ENCODE measurements at regions not wholly inside any gene's neighbourhood (a gene's known extent, or its start where the extent isn't known, plus 50 kb on each side); places are given as distances from the start of the nearest gene placed in this dataset.

GRCh38 chr9:31335529-31336234 is 1048.8 kb upstream of the ACO1 start:
- H3K4me3 ChIP-seq (ENCODE audit: low read length) = no peak overlapping the region
- no peak for TF ChIP-seq ZNF274 (IDR thresholded peaks at IDR 0.05; ENCODE audit: low read depth, low read length)

GRCh38 chr9:31336386-31336785 is 1048.1 kb upstream of the ACO1 start:
- no peak for TF ChIP-seq ZNF274 (IDR thresholded peaks at IDR 0.05; ENCODE audit: low read depth, low read length)
- H3K4me3 ChIP-seq (ENCODE audit: low read length) = no peak overlapping the region

- no peak for TF ChIP-seq ZNF274 (IDR thresholded peaks at IDR 0.05; ENCODE audit: low read depth, low read length)
- H3K4me3 ChIP-seq (ENCODE audit: low read length) = no peak overlapping the region
These were observed 1047.6 kb upstream of the ACO1 start for GRCh38 chr9:31336841-31337240.

GRCh38 chr9:31347082-31347617 is 1037.3 kb upstream of the ACO1 start:
- TF ChIP-seq ZNF274 (IDR thresholded peaks at IDR 0.05; ENCODE audit: low read depth, low read length) = no peak
- H3K4me3 ChIP-seq (ENCODE audit: low read length) = peak overlapping the region; percentile 28; the same call in 1 of the 2 replicates

GRCh38 chr9:31355159-31355882 is 1029.1 kb upstream of the ACO1 start:
- TF ChIP-seq ZNF274 (IDR thresholded peaks at IDR 0.05; ENCODE audit: low read depth, low read length) = no peak
- no peak overlapping the region for H3K4me3 ChIP-seq (ENCODE audit: low read length)

GRCh38 chr9:31355965-31356364 is 1028.5 kb upstream of the ACO1 start:
- TF ChIP-seq ZNF274 (IDR thresholded peaks at IDR 0.05; ENCODE audit: low read depth, low read length) = no peak
- no peak overlapping the region for H3K4me3 ChIP-seq (ENCODE audit: low read length)

GRCh38 chr9:31359071-31359470 is 1025.4 kb upstream of the ACO1 start:
- no peak for TF ChIP-seq ZNF274 (IDR thresholded peaks at IDR 0.05; ENCODE audit: low read depth, low read length)
- no peak overlapping the region for H3K4me3 ChIP-seq (ENCODE audit: low read length)

- no peak overlapping the region for H3K4me3 ChIP-seq (ENCODE audit: low read length)
- no peak for TF ChIP-seq ZNF274 (IDR thresholded peaks at IDR 0.05; ENCODE audit: low read depth, low read length)
These were observed 1020.3 kb upstream of the ACO1 start for GRCh38 chr9:31364171-31364570.

GRCh38 chr9:31372799-31373587 is 1011.5 kb upstream of the ACO1 start:
- no peak overlapping the region for H3K4me3 ChIP-seq (ENCODE audit: low read length)
- TF ChIP-seq ZNF274 (IDR thresholded peaks at IDR 0.05; ENCODE audit: low read depth, low read length) = no peak

GRCh38 chr9:31377358-31377757 is 1007.1 kb upstream of the ACO1 start:
- no peak for TF ChIP-seq ZNF274 (IDR thresholded peaks at IDR 0.05; ENCODE audit: low read depth, low read length)
- no peak overlapping the region for H3K4me3 ChIP-seq (ENCODE audit: low read length)

GRCh38 chr9:31388660-31389059 is 995.8 kb upstream of the ACO1 start:
- H3K4me3 ChIP-seq (ENCODE audit: low read length) = no peak overlapping the region
- TF ChIP-seq ZNF274 (IDR thresholded peaks at IDR 0.05; ENCODE audit: low read depth, low read length) = no peak

- H3K4me3 ChIP-seq (ENCODE audit: low read length) = no peak overlapping the region
- no peak for TF ChIP-seq ZNF274 (IDR thresholded peaks at IDR 0.05; ENCODE audit: low read depth, low read length)
These were observed 995.4 kb upstream of the ACO1 start for GRCh38 chr9:31389075-31389474.

- H3K4me3 ChIP-seq (ENCODE audit: low read length) = no peak overlapping the region
- no peak for TF ChIP-seq ZNF274 (IDR thresholded peaks at IDR 0.05; ENCODE audit: low read depth, low read length)
These were observed 993.9 kb upstream of the ACO1 start for GRCh38 chr9:31390403-31391025.

GRCh38 chr9:31393240-31393639 is 991.2 kb upstream of the ACO1 start:
- no peak overlapping the region for H3K4me3 ChIP-seq (ENCODE audit: low read length)
- TF ChIP-seq ZNF274 (IDR thresholded peaks at IDR 0.05; ENCODE audit: low read depth, low read length) = no peak

All from GM08714 (cell line).